HFFc6 (cell line): ENCODE measurements at regions not wholly inside any gene's neighbourhood (a gene's known extent, or its start where the extent isn't known, plus 50 kb on each side); places are given as distances from the start of the nearest gene placed in this dataset.
"Not testable (repeated sequence)": the region's sequence is repeated elsewhere in the genome, so short reads cannot be mapped to it uniquely, and the experiment has no call there.

ENCODE experiments used
- DNase-seq: peaks from one replicate; pipeline ENCODE4 v3.0.0-alpha.2; 2018
- H3K27ac Mint-ChIP-seq: 2 replicates; pipeline ENCODE4 v1.8.0; 2020; ENCODE audit warnings: mild to moderate bottlenecking, mixed read lengths
- H3K27me3 Mint-ChIP-seq: 2 replicates; pipeline ENCODE4 v1.8.0; 2021; ENCODE audit warnings: mild to moderate bottlenecking, moderate library complexity, mixed read lengths; ENCODE audit not compliant: insufficient read depth
- H3K36me3 Mint-ChIP-seq: 2 replicates; pipeline ENCODE4 v1.8.0; 2021; ENCODE audit warnings: low read depth, mixed read lengths
- H3K4me1 Mint-ChIP-seq: 2 replicates; pipeline ENCODE4 v1.8.0; 2020; ENCODE audit warnings: low read depth, mixed read lengths
- H3K4me3 Mint-ChIP-seq: 2 replicates; pipeline ENCODE4 v1.8.0; 2020; ENCODE audit warnings: mild to moderate bottlenecking, moderate library complexity, mixed read lengths
- H3K9me3 Mint-ChIP-seq: 2 replicates; pipeline ENCODE4 v1.8.0; 2020; ENCODE audit warnings: mild to moderate bottlenecking, mixed read lengths
- TF ChIP-seq, protein P1 (sequence below): fragments of 200-600 bp; sonication (generic); IDR thresholded peaks from 2 replicates; pipeline ENCODE4 v1.5.0; 2021; ENCODE audit warnings: antibody characterized with exemption, mild to moderate bottlenecking

DNA sequence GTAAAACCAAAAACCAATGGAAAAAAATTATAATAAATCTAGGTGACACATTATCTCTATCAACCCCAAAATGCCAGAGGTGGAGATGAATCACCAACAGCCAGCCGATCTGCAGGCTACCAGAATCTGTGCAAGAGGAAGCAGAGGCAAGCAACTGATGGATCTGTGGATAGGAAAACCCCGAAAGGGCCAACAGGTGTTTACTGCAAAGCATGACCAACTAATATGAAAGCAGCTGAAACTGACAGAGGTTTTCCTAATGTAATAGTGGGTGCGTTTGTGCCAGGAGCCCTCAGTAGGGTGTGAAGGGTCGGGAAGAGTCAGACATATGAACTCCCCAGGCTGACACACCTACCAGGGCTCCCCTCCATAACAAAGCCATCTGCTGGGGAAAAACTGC lies 554.6 kb downstream of the RFC3 start:
- Mint-ChIP-seq H3K4me3 (no peak overlapping the region), H3K36me3 (no peaks in the 10 kb centered on the region), H3K27me3 (no peaks in the 10 kb centered on the region), H3K9me3 (no peaks in the 10 kb centered on the region), H3K27ac (no peak overlapping the region), H3K4me1 (peaks cover 19% of the 10 kb centered on the region)
- TF ChIP-seq, protein P1, sequence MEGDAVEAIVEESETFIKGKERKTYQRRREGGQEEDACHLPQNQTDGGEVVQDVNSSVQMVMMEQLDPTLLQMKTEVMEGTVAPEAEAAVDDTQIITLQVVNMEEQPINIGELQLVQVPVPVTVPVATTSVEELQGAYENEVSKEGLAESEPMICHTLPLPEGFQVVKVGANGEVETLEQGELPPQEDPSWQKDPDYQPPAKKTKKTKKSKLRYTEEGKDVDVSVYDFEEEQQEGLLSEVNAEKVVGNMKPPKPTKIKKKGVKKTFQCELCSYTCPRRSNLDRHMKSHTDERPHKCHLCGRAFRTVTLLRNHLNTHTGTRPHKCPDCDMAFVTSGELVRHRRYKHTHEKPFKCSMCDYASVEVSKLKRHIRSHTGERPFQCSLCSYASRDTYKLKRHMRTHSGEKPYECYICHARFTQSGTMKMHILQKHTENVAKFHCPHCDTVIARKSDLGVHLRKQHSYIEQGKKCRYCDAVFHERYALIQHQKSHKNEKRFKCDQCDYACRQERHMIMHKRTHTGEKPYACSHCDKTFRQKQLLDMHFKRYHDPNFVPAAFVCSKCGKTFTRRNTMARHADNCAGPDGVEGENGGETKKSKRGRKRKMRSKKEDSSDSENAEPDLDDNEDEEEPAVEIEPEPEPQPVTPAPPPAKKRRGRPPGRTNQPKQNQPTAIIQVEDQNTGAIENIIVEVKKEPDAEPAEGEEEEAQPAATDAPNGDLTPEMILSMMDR = no peak
- peak; percentile 11 for DNase-seq

DNA sequence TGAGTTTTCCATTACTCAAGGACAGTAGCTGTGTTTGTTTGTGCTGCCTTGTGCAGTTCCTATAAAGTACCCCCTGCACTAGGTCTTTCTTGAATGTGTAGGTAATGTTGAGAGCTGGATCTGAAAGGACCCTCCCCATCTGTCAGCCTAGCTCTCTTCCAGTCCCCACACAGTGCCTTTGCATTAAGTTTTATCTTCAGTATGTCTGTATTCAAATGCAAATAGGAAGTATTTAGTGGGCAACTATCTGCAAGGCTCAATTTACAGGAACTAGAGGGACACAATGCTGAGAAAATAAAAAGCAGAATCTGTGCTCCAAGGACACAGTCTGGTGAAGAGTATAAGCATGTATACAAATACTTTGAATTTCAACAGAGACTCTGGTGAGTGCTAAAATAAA lies 558.5 kb downstream of the RFC3 start:
- Mint-ChIP-seq H3K27ac (no peak overlapping the region), H3K36me3 (no peaks in the 10 kb centered on the region), H3K4me1 (peaks cover 7% of the 10 kb centered on the region)

DNA sequence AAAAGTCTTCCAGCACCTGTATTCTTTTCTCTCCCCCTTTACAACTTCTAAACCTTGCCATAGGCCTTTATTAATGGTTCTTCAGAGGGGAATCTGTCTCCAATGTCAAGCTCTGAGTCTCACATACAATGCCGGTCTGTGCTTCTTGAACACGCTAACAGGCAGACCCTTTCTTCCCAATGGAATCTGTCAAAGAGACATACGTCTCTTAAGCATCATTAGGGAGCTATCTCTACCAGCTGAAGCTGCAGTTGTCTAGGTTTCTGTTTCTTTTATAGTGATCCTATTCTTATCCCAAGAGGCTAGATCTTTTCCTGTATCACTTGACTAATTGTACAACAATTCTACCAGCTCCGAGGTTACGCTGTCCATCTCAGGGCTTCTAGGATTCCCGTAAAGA lies 560.8 kb upstream of the NBEA start:
- Mint-ChIP-seq H3K4me3 (no peak overlapping the region), H3K36me3 (no peaks in the 10 kb centered on the region), H3K9me3 (no peaks in the 10 kb centered on the region), H3K27ac (no peak overlapping the region), H3K27me3 (no peaks in the 10 kb centered on the region), H3K4me1 (no peaks in the 10 kb centered on the region)
- TF ChIP-seq, protein P1 = no peak
- no peak for DNase-seq

More for the DNA sequence above, 558.5 kb downstream of the RFC3 start:
- TF ChIP-seq, protein P1 = no peak
- H3K4me3 Mint-ChIP-seq = no peak overlapping the region
- no peaks in the 10 kb centered on the region for H3K27me3 Mint-ChIP-seq
- H3K9me3 Mint-ChIP-seq = no peaks in the 10 kb centered on the region
- DNase-seq = no peak

DNA sequence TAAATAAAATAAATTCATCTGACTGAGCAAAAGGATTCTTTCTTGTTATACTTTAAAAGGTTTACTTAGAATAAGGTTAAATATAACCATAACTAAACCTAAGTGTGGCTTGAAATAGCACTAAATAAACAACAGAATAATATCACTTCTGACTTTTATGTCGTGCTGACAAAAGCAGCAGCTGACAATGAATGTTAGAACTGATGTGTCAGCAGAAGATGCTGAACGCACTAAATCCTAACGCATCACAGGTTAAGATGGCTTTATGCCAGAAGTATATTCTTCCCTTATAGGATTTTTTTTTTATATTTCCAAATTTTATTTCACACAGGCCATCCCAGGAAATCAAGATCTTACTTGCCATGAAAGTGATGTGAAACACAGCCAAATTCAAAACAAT lies 558.3 kb upstream of the NBEA start:
- Mint-ChIP-seq H3K4me1 (no peaks in the 10 kb centered on the region), H3K27me3 (no peaks in the 10 kb centered on the region; the same call in 1 of the 2 replicates), H3K27ac (no peak overlapping the region)

DNA sequence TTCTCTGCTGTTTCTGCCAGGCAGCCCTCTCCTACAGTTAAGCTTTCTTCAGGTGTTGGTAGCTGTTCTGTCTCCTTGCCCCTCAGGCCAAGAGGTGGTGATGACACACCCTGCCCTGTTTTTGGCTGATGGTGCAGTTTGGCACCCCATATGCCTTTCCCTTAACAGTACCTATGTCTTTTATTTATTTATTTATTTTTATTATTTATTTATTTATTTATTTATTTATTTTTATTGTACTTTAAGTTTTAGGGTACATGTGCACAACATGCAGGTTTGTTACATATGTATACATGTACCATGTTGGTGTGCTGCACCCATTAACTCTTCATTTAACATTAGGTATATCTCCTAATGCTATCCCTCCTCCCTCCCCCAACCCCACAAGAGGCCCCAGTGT lies 555.8 kb upstream of the NBEA start:
- not testable (repeated sequence) for H3K4me3 Mint-ChIP-seq, H3K9me3 Mint-ChIP-seq, H3K27me3 Mint-ChIP-seq, DNase-seq, H3K4me1 Mint-ChIP-seq, H3K27ac Mint-ChIP-seq, H3K36me3 Mint-ChIP-seq

More for the DNA sequence above, 558.3 kb upstream of the NBEA start:
- H3K36me3 Mint-ChIP-seq = no peaks in the 10 kb centered on the region
- TF ChIP-seq, protein P1 = no peak
- H3K9me3 Mint-ChIP-seq = no peaks in the 10 kb centered on the region
- no peak for DNase-seq
- no peak overlapping the region for H3K4me3 Mint-ChIP-seq

DNA sequence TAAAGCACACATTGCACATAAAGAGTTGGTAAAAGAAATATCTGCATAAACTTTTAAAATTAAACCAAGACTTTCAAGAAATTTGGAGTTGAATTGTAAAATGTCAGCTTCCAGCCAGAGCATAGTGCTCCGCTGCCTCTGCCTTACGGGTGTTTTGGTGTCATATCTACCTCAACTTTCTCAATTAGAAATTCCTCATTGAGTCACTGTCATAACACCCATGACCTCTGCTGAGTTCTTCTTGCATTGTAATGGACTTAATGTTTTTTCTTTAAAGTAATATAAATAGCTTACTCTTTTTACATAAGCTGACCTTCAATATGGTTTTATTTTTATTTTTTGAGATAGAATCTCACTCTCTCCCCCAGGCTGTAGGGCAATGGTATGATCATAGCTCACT lies 551.0 kb upstream of the NBEA start:
- Mint-ChIP-seq H3K27ac (no peak overlapping the region), H3K4me1 (no peaks in the 10 kb centered on the region; the same call in 1 of the 2 replicates), H3K36me3 (peaks cover 4% of the 10 kb centered on the region; the same call in 1 of the 2 replicates), H3K9me3 (peaks cover 15% of the 10 kb centered on the region), H3K4me3 (no peak overlapping the region), H3K27me3 (no peaks in the 10 kb centered on the region; the same call in none of the 2 replicates)
- no peak for DNase-seq
- TF ChIP-seq, protein P1 = no peak
